ENCODE measurements at regions not wholly inside any gene's neighbourhood (a gene's known extent, or its start where the extent isn't known, plus 50 kb on each side); places are given as distances from the start of the nearest gene placed in this dataset.

- TF ChIP-seq CTCF (IDR thresholded peaks at IDR 0.05) (no peak), POLR2A (IDR thresholded peaks at IDR 0.05) (no peak)
Measured at GRCh38 chr5:52521236-52521635, 266.5 kb upstream of the ITGA1 start.
